ENCODE measurements at regions not wholly inside any gene's neighbourhood (a gene's known extent, or its start where the extent isn't known, plus 50 kb on each side); places are given as distances from the start of the nearest gene placed in this dataset.
A peak's percentile ranks its signal among the peaks of the same experiment; 100 is the strongest.

DNA sequence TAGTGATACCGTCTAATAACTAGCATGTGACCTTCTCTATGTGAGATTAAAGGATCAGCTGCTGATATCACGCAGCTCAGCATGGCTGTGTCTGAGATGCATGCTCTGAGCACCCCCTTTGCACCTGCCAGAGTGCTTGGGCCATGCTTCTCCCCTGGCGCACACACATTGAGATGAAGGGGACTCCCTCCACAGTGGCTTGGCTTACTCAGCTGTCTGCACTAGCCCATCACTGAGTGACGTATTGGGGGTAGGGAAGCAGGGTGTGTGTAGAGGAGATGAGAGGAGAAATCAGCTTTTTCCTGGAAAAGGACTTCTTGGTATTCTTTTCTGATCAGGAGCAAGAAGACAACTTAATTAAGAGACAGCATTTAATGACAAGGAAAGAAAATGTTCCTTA, 216.5 kb downstream of the BLID start:
- H3K27me3 ChIP-seq, result no peaks in the 10 kb centered on the region
- no peak overlapping the region for H3K4me3 ChIP-seq
- H3K27ac ChIP-seq, result no peak overlapping the region
- DNase-seq (no peak), ATAC-seq (no peak)
- no peaks in the 10 kb centered on the region for H3K4me1 ChIP-seq
- H3K9me3 ChIP-seq, result no peaks in the 10 kb centered on the region
- H3K36me3 ChIP-seq, result no peaks in the 10 kb centered on the region
- TF ChIP-seq, protein P1, sequence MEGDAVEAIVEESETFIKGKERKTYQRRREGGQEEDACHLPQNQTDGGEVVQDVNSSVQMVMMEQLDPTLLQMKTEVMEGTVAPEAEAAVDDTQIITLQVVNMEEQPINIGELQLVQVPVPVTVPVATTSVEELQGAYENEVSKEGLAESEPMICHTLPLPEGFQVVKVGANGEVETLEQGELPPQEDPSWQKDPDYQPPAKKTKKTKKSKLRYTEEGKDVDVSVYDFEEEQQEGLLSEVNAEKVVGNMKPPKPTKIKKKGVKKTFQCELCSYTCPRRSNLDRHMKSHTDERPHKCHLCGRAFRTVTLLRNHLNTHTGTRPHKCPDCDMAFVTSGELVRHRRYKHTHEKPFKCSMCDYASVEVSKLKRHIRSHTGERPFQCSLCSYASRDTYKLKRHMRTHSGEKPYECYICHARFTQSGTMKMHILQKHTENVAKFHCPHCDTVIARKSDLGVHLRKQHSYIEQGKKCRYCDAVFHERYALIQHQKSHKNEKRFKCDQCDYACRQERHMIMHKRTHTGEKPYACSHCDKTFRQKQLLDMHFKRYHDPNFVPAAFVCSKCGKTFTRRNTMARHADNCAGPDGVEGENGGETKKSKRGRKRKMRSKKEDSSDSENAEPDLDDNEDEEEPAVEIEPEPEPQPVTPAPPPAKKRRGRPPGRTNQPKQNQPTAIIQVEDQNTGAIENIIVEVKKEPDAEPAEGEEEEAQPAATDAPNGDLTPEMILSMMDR (IDR thresholded peaks at IDR 0.05), result no peak
- intact Hi-C loops (cut with DNase I), result no loop called here

DNA sequence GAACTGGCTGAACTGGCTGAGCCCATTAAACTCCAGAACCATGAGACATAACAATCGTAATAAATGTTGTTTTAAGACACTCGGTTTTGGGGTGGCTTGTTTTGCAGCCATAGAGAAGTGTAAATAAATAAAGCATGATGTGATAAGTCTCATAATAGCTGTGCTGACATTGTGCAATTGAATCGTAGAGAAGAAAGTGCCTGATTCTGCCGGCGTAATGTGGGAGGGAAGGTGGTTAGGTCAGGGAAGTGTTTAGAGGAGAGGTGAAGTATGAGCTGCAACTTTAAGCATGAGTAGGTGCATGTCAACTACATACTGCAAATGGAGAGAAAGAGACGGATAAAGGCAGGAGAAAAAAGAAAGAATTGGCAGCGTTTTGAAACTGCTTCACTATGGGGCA, 217.1 kb downstream of the BLID start:
- Histone ChIP-seq H3K27ac (no peak overlapping the region), H3K27me3 (no peaks in the 10 kb centered on the region), H3K9me3 (no peaks in the 10 kb centered on the region), H3K36me3 (no peaks in the 10 kb centered on the region), H3K4me1 (no peaks in the 10 kb centered on the region), H3K4me3 (no peak overlapping the region)
- ATAC-seq, result no peak
- TF ChIP-seq, protein P1 (IDR thresholded peaks at IDR 0.05), result no peak
- peak in 2 of 4 donors; percentile 19 to 31 for DNase-seq
- intact Hi-C loops (cut with DNase I), result no loop called here

DNA sequence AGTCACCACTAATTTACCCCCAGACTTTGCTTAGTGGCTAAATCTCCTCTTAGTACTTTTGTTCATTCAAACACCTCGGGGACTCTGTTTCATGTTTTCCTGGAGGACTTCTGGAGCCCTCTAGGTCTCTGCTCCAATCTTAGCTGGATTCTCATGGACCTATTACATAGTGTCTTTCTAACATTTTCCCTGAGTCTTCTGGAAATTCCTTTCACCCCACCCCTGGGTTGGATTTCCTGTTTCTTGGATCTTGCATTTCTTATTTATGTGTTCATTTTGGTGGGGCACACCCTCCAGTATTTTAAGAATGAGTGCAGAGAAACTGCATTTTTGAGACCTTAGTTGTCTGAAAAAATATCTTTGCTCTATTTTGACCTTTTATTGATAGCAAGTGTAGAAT, 220.1 kb downstream of the BLID start:
- Histone ChIP-seq H3K27ac (no peak overlapping the region), H3K27me3 (no peaks in the 10 kb centered on the region), H3K4me3 (no peak overlapping the region), H3K36me3 (no peaks in the 10 kb centered on the region), H3K4me1 (no peaks in the 10 kb centered on the region), H3K9me3 (no peaks in the 10 kb centered on the region)
- TF ChIP-seq, protein P1 (IDR thresholded peaks at IDR 0.05), result no peak
- ATAC-seq (no peak), DNase-seq (no peak)
- intact Hi-C loops (cut with DNase I), result no loop called here

DNA sequence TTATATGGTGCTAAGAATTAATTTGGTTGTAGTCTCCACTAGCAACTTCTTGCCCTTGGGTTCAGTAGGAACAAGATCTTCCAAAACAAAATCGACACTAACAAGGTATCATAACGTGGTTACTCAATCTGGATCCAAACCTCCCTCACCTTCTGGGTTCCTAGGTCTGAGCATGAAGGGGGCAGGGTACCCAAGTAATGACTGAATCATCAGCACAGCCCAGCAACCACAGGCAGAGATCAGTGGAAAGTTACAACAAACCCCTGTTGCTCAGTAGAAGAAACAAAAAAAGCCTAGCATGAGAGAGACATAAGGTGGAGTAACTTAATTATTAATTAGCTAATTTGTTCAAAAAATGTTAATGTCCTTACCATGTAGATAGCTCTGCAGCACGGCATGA, 221.4 kb downstream of the BLID start:
- no peak overlapping the region for H3K4me3 ChIP-seq
- no peaks in the 10 kb centered on the region for H3K4me1 ChIP-seq
- DNase-seq, result no peak
- intact Hi-C loops (cut with DNase I), result no loop called here
- H3K36me3 ChIP-seq, result no peaks in the 10 kb centered on the region
- TF ChIP-seq, protein P1 (IDR thresholded peaks at IDR 0.05), result no peak
- H3K27me3 ChIP-seq, result no peaks in the 10 kb centered on the region
- no peaks in the 10 kb centered on the region for H3K9me3 ChIP-seq
- no peak overlapping the region for H3K27ac ChIP-seq
- no peak for ATAC-seq

DNA sequence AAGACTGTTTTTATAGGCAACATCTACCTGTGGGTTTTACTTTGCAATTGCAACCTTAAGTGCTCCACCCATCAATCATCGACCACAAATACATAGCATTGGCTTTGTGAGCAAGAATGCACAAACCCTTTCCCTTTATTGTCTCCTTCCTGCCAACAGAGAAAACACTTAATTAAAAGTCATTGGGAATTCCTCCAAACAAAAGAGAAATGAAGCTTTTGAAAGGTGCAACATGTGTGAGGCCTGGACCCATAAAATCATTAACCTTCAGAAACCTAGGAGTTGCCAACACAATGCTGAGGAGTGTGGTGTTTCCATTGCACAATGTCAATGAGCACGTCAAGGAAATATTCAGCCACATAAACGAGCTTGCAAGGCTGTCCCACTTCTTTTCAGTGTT, 223.2 kb downstream of the BLID start:
- TF ChIP-seq, protein P1 (IDR thresholded peaks at IDR 0.05), result no peak
- Histone ChIP-seq H3K4me3 (no peak overlapping the region), H3K4me1 (no peaks in the 10 kb centered on the region), H3K27me3 (no peaks in the 10 kb centered on the region), H3K27ac (no peak overlapping the region), H3K9me3 (no peaks in the 10 kb centered on the region), H3K36me3 (no peaks in the 10 kb centered on the region)
- ATAC-seq, result no peak
- DNase-seq, result no peak
- intact Hi-C loops (cut with DNase I), result no loop called here
